H9 (cell line): ENCODE measurements at regions not wholly inside any gene's neighbourhood (a gene's known extent, or its start where the extent isn't known, plus 50 kb on each side); places are given as distances from the start of the nearest gene placed in this dataset.

Experiments used
- DNase-seq: peaks from one replicate; pipeline ENCODE4 v3.0.0-alpha.2; 2017
- H2AFZ ChIP-seq: one replicate; pipeline ENCODE4 v1.6.1; 2013; ENCODE audit warnings: mild to moderate bottlenecking, low read length, control low read depth, moderate library complexity
- H2AK5ac ChIP-seq: 2 replicates; pipeline ENCODE4 v1.6.1; 2013; ENCODE audit warnings: low read length, control low read depth, mixed read lengths; ENCODE audit not compliant: insufficient read length
- H2BK120ac ChIP-seq: one replicate; pipeline ENCODE4 v1.6.1; 2013; ENCODE audit warnings: low read depth, mild to moderate bottlenecking, low read length, control low read depth, inconsistent platforms; ENCODE audit not compliant: poor library complexity, severe bottlenecking
- H2BK12ac ChIP-seq: 2 replicates; pipeline ENCODE4 v1.6.1; 2013; ENCODE audit warnings: low read length, control low read depth, mixed read lengths, low read depth; ENCODE audit not compliant: insufficient read length
- H2BK15ac ChIP-seq: 2 replicates; pipeline ENCODE4 v1.6.1; 2013; ENCODE audit warnings: low read depth, low read length, control low read depth
- H2BK20ac ChIP-seq: one replicate; pipeline ENCODE4 v1.6.1; 2013; ENCODE audit warnings: low read depth, mild to moderate bottlenecking, low read length, control low read depth, inconsistent platforms; ENCODE audit not compliant: poor library complexity, severe bottlenecking
- H2BK5ac ChIP-seq: 2 replicates; pipeline ENCODE4 v1.6.1; 2013; ENCODE audit warnings: low read length, control low read depth, mixed read lengths; ENCODE audit not compliant: insufficient read length
- H3K14ac ChIP-seq: 2 replicates; pipeline ENCODE4 v1.6.1; 2013; ENCODE audit warnings: low read length, control low read depth; ENCODE audit not compliant: insufficient read depth
- H3K18ac ChIP-seq: 2 replicates; pipeline ENCODE4 v1.6.1; 2013; ENCODE audit warnings: low read depth, mild to moderate bottlenecking, mixed read lengths, low read length, control low read depth; ENCODE audit not compliant: insufficient read length
- H3K23ac ChIP-seq: 2 replicates; pipeline ENCODE4 v1.6.1; 2013; ENCODE audit warnings: low read length, control low read depth, mixed read lengths, low read depth; ENCODE audit not compliant: insufficient read length
- H3K23me2 ChIP-seq: 2 replicates; pipeline ENCODE4 v1.6.1; 2013; ENCODE audit warnings: low read depth, mild to moderate bottlenecking, mixed read lengths, low read length, control low read depth; ENCODE audit not compliant: insufficient read length, poor library complexity, severe bottlenecking
- H3K27ac ChIP-seq: 2 replicates; pipeline ENCODE4 v1.5.1; 2013; ENCODE audit warnings: low read length, control low read depth, mixed read lengths, low read depth; ENCODE audit not compliant: insufficient read length
- H3K27me3 ChIP-seq: 2 replicates; pipeline ENCODE4 v1.6.1; 2013; ENCODE audit warnings: low read length, control low read depth, inconsistent platforms; ENCODE audit not compliant: insufficient read depth
- H3K4ac ChIP-seq: 2 replicates; pipeline ENCODE4 v1.6.1; 2013; ENCODE audit warnings: low read depth, mild to moderate bottlenecking, control low read depth, inconsistent platforms, low read length, moderate library complexity
- H3K4me1 ChIP-seq: 2 replicates; pipeline ENCODE4 v1.6.1; 2013; ENCODE audit warnings: low read length, control low read depth, inconsistent platforms; ENCODE audit not compliant: insufficient read depth
- H3K4me2 ChIP-seq: 2 replicates; pipeline ENCODE4 v1.6.1; 2013; ENCODE audit warnings: low read length, control low read depth, mixed read lengths; ENCODE audit not compliant: insufficient read length, insufficient read depth
- H3K56ac ChIP-seq: 2 replicates; pipeline ENCODE4 v1.6.1; 2013; ENCODE audit warnings: low read depth, mild to moderate bottlenecking, mixed read lengths, low read length, control low read depth; ENCODE audit not compliant: insufficient read length
- H3K79me1 ChIP-seq: 2 replicates; pipeline ENCODE4 v1.6.1; 2013; ENCODE audit warnings: low read depth, mild to moderate bottlenecking, moderate library complexity, low read length, control low read depth, inconsistent platforms; ENCODE audit not compliant: insufficient read depth, poor library complexity, severe bottlenecking
- H3K79me2 ChIP-seq: 2 replicates; pipeline ENCODE4 v1.6.1; 2013; ENCODE audit warnings: low read length, control low read depth, inconsistent platforms; ENCODE audit not compliant: insufficient read depth
- H3K9ac ChIP-seq: 2 replicates; pipeline ENCODE4 v1.6.1; 2013; ENCODE audit warnings: low read length, control low read depth, mixed read lengths; ENCODE audit not compliant: insufficient read length; ENCODE audit errors: extremely low read depth
- H3K9me3 ChIP-seq: one replicate; pipeline ENCODE4 v1.6.1; 2013; ENCODE audit warnings: low read depth, low read length, inconsistent platforms; ENCODE audit not compliant: control insufficient read depth
- H3T11ph ChIP-seq: one replicate; pipeline ENCODE4 v1.6.1; 2013; ENCODE audit warnings: mild to moderate bottlenecking, low read length, control low read depth, inconsistent platforms
- H4K20me1 ChIP-seq: one replicate; pipeline ENCODE4 v1.6.1; 2013; ENCODE audit not compliant: control insufficient read depth, insufficient read length, insufficient read depth
- H4K5ac ChIP-seq: 2 replicates; pipeline ENCODE4 v1.6.1; 2013; ENCODE audit warnings: low read depth, mild to moderate bottlenecking, mixed read lengths, low read length, control low read depth; ENCODE audit not compliant: insufficient read length
- H4K8ac ChIP-seq: replicated peaks from 2 replicates; pipeline ENCODE4 v1.6.1; 2013; ENCODE audit warnings: low read length, control low read depth, mixed read lengths, low read depth; ENCODE audit not compliant: insufficient read length
- H4K91ac ChIP-seq: 2 replicates; pipeline ENCODE4 v1.6.1; 2013; ENCODE audit warnings: low read depth, mild to moderate bottlenecking, moderate library complexity, mixed read lengths, low read length, control low read depth; ENCODE audit not compliant: insufficient read length
- H3K27ac Mint-ChIP-seq, 3 experiments: 2 replicates in 2 of 3; 3 replicates in 1 of 3; pipeline ENCODE4 v1.8.0; 2020 to 2021; ENCODE audit warnings: mixed read lengths in 3 of 3, mild to moderate bottlenecking in 1 of 3, moderate library complexity in 1 of 3
- H3K27me3 Mint-ChIP-seq: 2 replicates; pipeline ENCODE4 v1.8.0; 2021; ENCODE audit warnings: low read depth, mild to moderate bottlenecking, moderate library complexity, mixed read lengths
- H3K36me3 Mint-ChIP-seq, 3 experiments: 2 replicates in 2 of 3; 3 replicates in 1 of 3; pipeline ENCODE4 v1.8.0; 2020 to 2021; ENCODE audit warnings: low read depth in 3 of 3, mixed read lengths in 3 of 3; ENCODE audit not compliant: insufficient read depth in 1 of 3
- H3K4me1 Mint-ChIP-seq, 2 experiments: 2 replicates each; pipeline ENCODE4 v1.8.0; 2020; ENCODE audit warnings: mixed read lengths in 2 of 2
- H3K4me3 Mint-ChIP-seq, 2 experiments: 2 replicates in 1 of 2; 3 replicates in 1 of 2; pipeline ENCODE4 v1.8.0; 2020 to 2021; ENCODE audit warnings: mild to moderate bottlenecking in 2 of 2, mixed read lengths in 2 of 2, moderate library complexity in 1 of 2
- H3K9me3 Mint-ChIP-seq, 2 experiments: 2 replicates in 1 of 2; 3 replicates in 1 of 2; pipeline ENCODE4 v1.8.0; 2020; ENCODE audit warnings: mild to moderate bottlenecking in 2 of 2, mixed read lengths in 2 of 2, moderate library complexity in 1 of 2
- WGBS: extraction: QIAGEN DNeasy Blood & Tissue Kit; methylation state at CpG from one replicate; pipeline ENCODE4 v1.1.7; 2013; ENCODE audit warnings: missing lambda C conversion rate, low lambda C conversion rate, mixed read lengths; ENCODE audit not compliant: insufficient read length; ENCODE audit errors: extremely low coverage; 5-methylcytosine and 5-hydroxymethylcytosine counted together
- TF ChIP-seq, protein P1 (sequence below): fragments of 200-600 bp; sonication (generic); conservative IDR thresholded peaks from 3 replicates; pipeline ENCODE4 v1.8.0; 2021; ENCODE audit warnings: antibody characterized with exemption, mild to moderate bottlenecking

DNA sequence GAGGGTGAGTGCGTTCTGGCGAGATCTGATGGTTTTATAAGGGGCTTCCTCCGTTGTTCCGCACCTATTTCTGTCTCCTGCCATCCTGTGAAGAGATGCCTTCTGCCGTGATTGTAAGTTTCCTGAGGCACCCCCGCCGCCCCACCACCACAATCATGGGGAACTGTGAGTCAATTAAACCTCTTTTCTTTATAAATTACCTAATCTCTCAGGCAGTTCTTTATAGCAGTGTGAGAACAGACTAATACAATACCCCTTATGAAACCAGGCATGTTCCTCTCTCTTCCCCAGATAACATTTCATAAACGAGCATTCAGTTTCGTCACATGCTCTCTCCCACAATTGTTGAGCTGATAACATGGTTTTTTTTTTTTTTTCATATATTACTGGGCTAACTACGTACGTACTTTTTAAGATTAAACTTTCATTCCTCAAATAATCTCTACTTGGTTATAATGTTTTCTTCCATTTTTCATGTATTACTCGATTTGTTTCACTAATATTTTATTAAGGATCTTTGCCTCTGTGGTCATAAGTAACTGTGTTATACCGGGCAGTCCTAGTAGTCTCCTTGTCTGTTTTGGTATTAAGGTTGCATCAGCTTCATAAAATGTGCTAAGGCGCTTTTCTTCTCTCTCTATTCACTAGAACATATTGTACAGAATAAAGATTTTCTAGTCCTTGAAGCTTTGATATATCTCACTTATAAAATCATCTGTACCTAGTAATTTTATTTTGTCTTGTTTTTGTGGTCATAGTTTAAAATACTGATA is 64.9 kb upstream of the MVB12B start:
- Mint-ChIP-seq H3K27me3 (peaks cover 32% of the 10 kb centered on the region), H3K27ac (no peak overlapping the region), H3K36me3 (no peaks in the 10 kb centered on the region), H3K9me3 (peaks cover 0 to 4% of the 10 kb centered on the region in 2 experiments; a peak in 1 of 5 replicates), H3K4me1 (no peaks in the 10 kb centered on the region), H3K4me3 (no peak overlapping the region)
- Histone ChIP-seq H3K56ac (no peak overlapping the region), H3K18ac (no peak overlapping the region), H3K79me2 (no peaks in the 10 kb centered on the region), H3K27ac (no peak overlapping the region), H3K23ac (no peak overlapping the region), H2BK20ac (no peak overlapping the region), H3T11ph (no peak overlapping the region), H2AK5ac (no peak overlapping the region), H3K27me3 (no peaks in the 10 kb centered on the region), H4K20me1 (no peaks in the 10 kb centered on the region), H2BK12ac (no peak overlapping the region), H3K4me2 (no peak overlapping the region), H3K14ac (no peak overlapping the region), H3K9me3 (no peaks in the 10 kb centered on the region), H4K5ac (no peak overlapping the region), H3K4ac (no peak overlapping the region), H2BK120ac (no peak overlapping the region), H3K4me1 (no peaks in the 10 kb centered on the region), H3K79me1 (no peaks in the 10 kb centered on the region), H4K8ac (no peak overlapping the region), H2AFZ (no peak overlapping the region), H3K23me2 (no peaks in the 10 kb centered on the region), H3K9ac (no peak overlapping the region), H2BK15ac (no peak overlapping the region), H2BK5ac (no peak overlapping the region), H4K91ac (no peak overlapping the region)
- no CpG with 5 or more reads among the region's 14 CpGs for WGBS
- DNase-seq = no peak
- TF ChIP-seq, protein P1, sequence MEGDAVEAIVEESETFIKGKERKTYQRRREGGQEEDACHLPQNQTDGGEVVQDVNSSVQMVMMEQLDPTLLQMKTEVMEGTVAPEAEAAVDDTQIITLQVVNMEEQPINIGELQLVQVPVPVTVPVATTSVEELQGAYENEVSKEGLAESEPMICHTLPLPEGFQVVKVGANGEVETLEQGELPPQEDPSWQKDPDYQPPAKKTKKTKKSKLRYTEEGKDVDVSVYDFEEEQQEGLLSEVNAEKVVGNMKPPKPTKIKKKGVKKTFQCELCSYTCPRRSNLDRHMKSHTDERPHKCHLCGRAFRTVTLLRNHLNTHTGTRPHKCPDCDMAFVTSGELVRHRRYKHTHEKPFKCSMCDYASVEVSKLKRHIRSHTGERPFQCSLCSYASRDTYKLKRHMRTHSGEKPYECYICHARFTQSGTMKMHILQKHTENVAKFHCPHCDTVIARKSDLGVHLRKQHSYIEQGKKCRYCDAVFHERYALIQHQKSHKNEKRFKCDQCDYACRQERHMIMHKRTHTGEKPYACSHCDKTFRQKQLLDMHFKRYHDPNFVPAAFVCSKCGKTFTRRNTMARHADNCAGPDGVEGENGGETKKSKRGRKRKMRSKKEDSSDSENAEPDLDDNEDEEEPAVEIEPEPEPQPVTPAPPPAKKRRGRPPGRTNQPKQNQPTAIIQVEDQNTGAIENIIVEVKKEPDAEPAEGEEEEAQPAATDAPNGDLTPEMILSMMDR = no peak
